SIG-M5 (cell line): ENCODE measurements at regions not wholly inside any gene's neighbourhood (a gene's known extent, or its start where the extent isn't known, plus 50 kb on each side); places are given as distances from the start of the nearest gene placed in this dataset.
"Not testable (repeated sequence)": the region's sequence is repeated elsewhere in the genome, so short reads cannot be mapped to it uniquely, and the experiment has no call there.

Experiments used
- DNase-seq: peaks from one replicate; lab custom pipeline; 2025; lab: John Stamatoyannopoulos, UW

GRCh38 chr9:99485459-99485858 lies 263.4 kb downstream of the SEC61B start:
- DNase-seq = no peak

GRCh38 chr9:99486684-99487083 lies 264.6 kb downstream of the SEC61B start:
- no peak for DNase-seq

DNA sequence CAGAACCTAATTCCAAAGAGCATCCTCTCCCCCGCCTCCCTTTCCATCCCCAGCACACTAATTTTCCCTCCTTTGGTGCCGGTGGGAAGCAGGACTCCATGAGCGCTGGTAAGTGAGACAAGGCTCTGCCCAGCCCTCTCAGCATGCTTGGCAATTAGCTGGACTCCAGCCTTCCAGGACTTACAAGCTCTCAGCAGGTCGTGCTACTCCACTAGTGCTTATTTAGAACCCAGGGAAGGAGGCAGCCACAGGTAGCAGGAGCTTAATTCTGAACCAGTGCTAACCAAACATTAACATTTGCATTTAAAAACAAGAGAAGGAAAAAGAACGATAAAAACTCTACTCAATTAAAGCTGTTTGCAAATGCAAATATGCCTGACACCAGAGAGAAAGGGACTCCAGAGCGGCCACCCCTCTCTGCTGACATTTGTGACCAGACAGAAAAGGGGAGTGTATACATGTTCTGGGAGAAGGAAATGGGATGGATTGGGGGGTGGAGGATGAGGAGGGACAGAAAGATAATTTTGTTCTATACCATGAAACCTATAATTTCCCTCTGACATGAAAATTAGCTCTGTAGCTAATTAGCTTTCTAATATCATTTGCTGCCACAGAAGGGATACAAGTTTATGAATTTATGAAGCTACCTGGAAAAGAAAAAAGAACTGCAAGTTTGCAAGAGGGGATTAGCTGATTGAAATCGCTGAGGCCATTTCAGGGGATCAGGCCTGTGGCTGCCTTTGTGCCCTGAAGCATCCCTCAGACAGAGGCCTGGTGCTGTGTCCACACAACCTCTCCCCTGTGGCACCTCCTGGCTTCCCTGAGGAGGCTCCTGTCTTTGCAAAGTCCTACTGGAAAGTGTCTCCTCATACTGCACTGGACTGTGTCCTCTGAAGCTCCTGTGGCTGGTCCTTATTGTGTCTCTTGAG lies 266.3 kb downstream of the SEC61B start:
- no peak for DNase-seq

DNA sequence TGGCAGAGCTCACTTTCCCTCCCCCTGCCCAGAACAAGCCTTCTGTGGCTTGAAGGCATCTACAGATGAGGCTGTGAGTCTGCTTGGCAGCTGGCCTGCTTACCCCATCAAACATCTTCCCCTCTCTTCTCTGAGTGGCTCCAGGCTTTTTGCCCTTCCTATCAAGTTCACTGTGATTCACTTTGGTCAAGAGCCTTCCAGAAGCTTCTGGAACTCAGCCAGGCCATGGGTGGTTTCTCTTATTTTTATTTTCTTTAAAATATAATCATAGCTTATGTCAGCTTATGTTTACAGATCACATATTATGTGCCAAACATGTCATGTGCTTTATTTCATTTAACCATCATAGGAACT lies 267.0 kb downstream of the SEC61B start:
- DNase-seq = no peak

DNA sequence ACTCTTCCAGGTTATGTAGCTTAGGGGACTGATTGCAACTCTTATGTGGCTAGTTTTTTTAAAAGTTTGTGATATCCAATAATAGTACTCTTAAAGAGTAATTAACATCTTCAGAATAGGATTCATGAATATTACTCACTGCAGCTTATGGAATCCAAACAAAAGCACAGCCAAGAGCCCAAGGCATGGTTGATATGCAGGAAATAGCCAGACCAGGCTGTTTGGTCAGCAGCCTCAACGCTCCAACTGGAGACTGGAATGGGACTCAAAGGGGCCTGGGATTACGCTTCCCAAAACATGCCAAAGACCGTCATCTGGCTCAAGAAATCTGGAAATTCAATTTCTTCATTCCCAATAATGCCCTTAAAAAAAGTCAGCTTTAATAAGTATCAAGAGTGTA lies 268.6 kb downstream of the SEC61B start:
- no peak for DNase-seq

GRCh38 chr9:99491408-99492158 lies 269.5 kb downstream of the SEC61B start:
- no peak for DNase-seq

- no peak for DNase-seq
Observed at GRCh38 chr9:99497641-99498040, 275.6 kb downstream of the SEC61B start.

- not testable (repeated sequence) for DNase-seq
Observed at GRCh38 chr9:99498979-99499378, 276.9 kb downstream of the SEC61B start.

GRCh38 chr9:99505936-99506335 lies 283.9 kb downstream of the SEC61B start:
- DNase-seq = no peak

- DNase-seq = no peak
Observed at GRCh38 chr9:99506747-99507348, 284.8 kb downstream of the SEC61B start.

DNA sequence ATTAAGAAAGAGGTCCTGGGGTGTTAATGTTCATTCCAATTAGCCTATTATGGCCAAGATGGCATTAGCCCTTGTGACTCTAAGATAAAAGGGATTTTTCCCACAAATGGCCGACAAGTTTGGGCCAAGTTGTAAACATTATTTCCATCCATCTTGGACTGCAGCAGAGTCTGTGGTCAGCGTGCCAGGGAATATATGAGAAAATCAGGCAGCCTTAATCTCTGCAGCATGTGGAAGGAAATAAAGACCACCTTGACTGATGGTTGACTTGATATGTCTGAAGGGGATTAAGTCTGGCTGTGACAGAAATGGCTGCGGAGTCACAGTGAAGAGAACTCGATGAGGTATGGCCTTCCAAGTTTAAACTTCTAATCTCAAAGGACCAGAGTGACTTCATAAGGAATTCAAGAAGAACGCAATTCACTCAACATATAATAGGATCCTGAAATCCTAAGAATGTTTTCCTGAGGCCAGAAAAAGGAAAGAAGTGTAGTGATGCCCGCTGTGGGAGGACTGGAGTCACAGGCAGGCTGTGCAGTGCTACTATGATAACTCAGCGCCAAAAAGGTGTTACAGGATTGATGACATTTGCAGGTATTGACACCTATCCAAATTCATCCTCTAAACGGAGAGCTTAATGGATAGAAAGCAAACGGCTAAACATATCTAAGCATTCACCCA lies 287.1 kb downstream of the SEC61B start:
- no peak for DNase-seq

DNA sequence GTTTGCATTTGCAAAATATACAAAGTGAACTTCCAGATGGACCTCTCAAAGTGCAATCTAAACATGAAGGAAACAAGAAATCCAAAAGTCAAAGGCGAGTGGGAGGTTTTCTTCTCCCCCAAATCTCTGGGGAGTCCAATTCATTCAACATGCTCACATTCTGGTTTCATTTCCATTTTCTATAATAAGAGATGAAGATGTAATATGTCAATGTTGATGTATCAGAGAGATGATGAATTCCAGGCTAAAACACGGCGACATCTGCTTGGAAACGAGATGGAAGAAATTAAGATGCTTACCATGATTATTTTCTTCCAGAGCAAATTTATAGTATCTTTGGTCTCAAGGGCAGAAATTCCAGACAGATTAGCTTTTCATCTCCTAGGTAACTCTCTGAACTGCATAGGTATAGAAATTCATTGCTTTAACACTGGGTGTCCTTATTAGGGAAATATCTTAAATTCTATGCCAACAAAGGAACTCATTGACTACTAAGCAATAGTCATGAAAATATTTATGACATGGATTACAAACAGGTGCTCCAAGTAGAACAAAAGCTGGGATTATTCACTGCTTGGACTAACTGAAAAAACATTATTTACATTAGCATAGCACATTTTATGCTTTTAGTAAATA lies 287.9 kb downstream of the SEC61B start:
- no peak for DNase-seq

DNA sequence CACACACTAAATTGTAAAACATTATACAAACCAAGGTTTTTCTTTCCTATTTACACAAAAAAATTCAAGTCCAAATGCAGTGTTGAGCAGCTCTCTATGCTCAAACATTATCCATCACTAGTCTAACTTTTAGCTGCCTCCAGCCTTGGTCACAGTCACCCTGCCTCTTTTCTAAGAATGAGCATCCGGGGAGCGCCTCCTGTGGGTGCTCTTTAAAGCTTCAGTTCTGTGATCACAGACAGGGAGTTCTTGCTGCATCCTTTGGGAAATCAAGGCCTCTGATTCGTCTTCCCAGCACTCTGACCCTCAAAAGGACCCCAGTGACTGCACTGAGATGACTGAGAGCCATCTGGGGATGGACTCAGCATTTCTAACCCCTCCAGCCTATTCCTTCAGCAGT lies 289.6 kb downstream of the SEC61B start:
- DNase-seq = no peak

- DNase-seq = no peak
Observed at GRCh38 chr9:99513441-99514112, 291.5 kb downstream of the SEC61B start.

DNA sequence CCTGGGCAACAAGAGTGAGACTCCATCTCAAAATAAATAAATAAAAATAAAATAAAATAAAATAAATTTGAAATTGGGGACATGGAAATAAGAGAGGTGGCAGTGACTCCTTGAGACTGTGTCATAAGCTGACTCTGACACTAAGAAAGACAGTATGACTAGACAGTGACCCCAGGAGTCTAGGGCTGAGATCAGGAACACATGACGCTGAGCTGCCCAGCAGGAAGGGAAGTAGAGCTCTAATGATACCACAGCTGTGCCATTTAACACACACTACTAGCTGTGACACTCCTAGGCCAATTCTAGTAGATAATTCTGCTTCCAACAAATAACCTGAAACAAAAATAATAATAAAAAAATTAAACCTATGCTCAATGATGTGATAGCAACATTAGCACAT lies 293.0 kb downstream of the SEC61B start:
- no peak for DNase-seq

- DNase-seq = no peak
Observed at GRCh38 chr9:99515895-99516656, 294.0 kb downstream of the SEC61B start.

DNA sequence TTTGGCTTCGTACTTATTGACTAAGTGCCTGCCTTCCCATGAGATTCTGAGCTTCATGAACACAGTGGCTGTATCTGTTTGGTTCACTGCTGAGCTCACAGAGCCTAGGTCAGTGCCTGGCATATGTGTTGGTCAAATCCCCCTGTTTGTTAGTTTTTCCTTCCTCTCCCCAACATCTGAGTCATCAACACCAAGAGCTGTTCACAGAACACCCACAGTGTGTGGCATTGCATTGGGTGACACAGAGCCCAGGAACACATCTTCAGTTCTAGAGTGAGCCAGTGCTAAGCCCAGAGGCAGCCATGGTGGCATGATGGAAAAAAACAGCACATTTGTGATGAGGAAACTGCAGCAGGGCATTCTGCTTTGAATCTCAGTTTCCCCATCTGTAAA lies 294.6 kb downstream of the SEC61B start:
- no peak for DNase-seq

GRCh38 chr9:99523838-99524237 lies 297.8 kb upstream of the NR4A3 start:
- DNase-seq = no peak

DNA sequence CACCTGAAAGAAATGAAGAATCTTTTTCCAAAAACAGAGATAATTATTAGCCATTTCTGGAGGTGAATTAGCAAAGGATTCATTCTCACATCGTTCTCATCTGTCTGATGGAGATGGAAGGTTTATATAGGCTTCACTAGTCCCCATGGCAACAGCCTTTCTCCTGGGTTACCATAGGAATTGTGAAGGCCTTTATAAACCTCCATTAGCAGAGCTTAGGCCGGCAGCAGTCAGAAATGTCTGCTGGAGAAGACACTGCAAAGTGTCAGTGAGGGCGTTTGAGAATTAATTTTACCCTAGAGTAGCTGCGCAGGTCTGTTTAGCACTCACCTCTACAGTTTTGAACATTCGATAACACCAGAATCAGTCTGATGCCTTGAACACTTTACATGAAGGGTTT lies 290.4 kb upstream of the NR4A3 start:
- no peak for DNase-seq

DNA sequence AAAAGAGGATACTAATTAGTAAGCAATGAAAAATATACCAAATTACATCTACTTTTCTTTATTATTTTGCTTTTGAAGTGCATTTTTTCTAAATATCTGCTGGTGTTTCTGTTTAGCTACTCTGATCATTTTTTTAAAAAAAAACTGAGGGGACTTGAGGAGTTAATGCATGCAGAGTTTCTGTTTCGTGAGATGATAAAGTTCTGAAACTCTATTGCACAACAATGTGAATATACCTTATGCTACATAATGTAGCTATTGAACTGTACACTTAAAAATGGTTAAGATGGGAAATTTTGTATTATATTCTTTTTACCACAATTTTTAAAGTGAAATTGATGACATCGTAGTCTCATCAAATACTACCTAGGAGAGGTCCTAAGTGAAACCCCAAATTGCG lies 288.3 kb upstream of the NR4A3 start:
- DNase-seq = no peak

GRCh38 chr9:99537996-99538395 lies 283.7 kb upstream of the NR4A3 start:
- no peak for DNase-seq
